Stimulated activated CD4-positive, alpha-beta T cell treated with anti-CD3 and anti-CD28 coated beads, Interleukin-12 subunit alpha, Interleukin-12 subunit beta, amount 100 ng/mL, for 24 hours (primary cell): ENCODE measurements at regions not wholly inside any gene's neighbourhood (a gene's known extent, or its start where the extent isn't known, plus 50 kb on each side); places are given as distances from the start of the nearest gene placed in this dataset.
"Not testable (repeated sequence)": the region's sequence is repeated elsewhere in the genome, so short reads cannot be mapped to it uniquely, and the experiment has no call there.

ENCODE experiments used
- DNase-seq, 2 experiments: peaks; one replicate each; pipeline ENCODE4 v3.0.0-alpha.2; 2020; ENCODE audit warnings: low read depth in 2 of 2

DNA sequence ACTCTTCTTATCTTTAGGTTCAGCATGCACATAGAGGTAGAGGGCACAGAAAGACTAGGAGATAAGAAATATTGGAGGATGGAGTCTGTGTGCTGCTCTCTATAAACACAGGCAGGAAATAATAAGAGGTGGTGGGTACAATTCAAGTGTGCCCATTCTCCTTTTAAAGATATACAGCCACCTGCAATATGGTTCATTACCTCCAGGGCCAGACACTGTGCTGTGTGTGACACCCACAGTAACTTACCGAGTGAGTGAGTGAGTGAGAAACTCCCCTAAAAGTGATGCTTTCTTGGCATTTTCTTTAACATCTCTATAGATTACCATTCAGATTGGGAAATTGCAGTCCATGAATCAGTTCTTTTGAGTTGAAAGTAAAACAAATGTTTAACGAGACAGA lies 311.8 kb upstream of the KCNN2 start:
- DNase-seq, result no peak

- DNase-seq, result no peak
Observed at GRCh38 chr5:114053372-114053771, 308.5 kb upstream of the KCNN2 start.

- no peak for DNase-seq
Observed at GRCh38 chr5:114054594-114054993, 307.3 kb upstream of the KCNN2 start.

DNA sequence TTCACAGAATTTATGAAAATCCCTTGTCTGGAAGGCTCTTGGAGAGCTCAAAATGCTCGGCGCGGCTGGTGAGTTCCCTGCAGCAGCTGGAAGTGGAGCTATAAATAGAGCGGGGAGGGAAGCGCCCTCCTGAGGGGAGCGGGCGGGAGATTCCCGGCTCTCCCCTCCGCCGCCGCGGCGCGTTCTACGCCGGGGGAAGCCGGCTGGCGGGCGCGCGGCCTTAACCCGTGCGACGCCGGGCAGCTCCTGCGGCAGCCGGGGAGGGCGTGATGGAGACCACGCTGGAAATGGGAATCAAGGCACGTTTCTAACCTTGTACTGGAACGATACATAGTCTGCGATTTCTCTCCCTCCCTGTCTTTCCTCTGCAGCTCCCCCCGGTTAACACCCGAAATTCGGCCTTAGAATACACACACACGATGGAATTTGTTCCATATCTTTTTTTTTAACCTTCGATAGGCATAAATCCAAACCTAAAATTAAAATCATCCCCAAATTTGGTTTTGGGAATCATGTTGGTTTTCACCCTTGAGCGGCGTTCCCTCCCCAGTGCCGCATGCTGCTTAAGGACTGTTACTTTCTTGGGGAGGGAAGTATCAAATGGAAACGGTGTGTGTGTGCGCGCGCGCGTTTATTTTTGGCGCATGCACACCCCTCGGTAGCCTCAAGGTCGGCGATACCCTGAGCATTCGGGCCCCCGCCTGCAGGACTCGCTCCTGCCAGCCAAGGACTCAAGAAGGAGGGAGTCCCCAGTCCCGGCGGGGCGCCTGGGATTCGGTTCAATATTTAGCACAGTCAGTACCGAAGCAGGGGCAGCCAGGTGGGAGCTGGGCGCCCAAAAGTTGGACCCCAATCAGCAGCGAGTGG lies 306.3 kb upstream of the KCNN2 start:
- no peak for DNase-seq

GRCh38 chr5:114056185-114056538 lies 305.7 kb upstream of the KCNN2 start:
- DNase-seq, result no peak

DNA sequence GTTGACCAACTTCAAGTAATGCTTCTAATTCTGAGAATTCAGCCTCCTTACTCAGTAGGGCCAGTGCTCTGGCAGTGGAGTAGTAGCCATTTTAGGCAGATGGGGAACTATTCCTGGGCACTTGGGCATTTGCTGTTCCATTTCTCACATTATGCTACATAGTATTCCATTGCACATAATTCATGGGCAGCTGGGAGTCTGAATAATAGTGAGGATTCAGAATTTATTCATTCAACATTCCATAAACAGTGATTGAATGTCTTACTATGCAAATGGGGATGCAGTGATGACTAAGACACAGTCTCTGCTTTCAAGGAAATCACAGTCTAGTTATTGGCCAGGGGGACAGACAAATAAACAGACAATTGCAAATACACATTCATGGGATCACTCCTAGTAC lies 301.0 kb upstream of the KCNN2 start:
- no peak for DNase-seq

- no peak for DNase-seq
Observed at GRCh38 chr5:114062932-114063867, 298.7 kb upstream of the KCNN2 start.

DNA sequence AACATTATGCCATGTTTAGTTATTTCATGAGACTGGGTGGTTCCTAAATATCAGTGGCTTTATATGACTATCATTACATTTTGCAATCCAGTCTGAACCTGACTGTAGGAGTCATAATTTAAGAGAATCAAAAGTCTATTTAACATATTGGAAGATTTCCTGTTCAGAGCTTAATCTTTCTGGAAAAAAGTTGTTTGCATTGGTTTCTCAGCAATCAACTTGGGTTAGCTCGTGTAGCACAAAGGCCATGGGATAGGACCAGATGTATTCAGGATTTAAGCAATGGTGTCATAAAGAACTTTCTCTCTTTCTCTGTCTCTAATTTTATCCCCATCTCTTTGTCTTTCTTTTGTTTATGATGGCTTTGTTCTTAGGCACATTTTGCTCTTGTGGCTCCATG lies 296.0 kb upstream of the KCNN2 start:
- DNase-seq, result no peak

GRCh38 chr5:114070093-114070722 lies 291.7 kb upstream of the KCNN2 start:
- no peak for DNase-seq

DNA sequence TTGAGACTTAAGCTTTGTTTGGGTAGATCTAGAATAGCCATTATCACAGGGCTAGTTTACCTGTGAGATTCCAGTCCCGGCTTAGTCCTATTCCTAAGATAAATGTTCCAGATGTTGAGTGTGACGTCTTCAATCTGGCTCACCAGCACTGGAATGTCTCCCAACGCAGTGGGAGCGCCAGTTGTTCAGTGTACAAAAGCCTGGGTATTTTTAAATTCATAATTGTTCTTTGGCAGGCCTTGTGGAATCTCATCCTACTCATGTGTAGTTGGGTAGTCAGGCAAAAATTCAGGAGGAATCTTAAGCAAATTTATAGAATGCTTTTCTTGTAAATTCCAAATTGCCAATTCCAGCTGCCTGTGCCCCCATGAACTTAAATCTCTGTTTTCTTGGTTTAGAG lies 272.6 kb upstream of the KCNN2 start:
- DNase-seq, result no peak

- DNase-seq, result no peak
Observed at GRCh38 chr5:114097570-114097969, 264.3 kb upstream of the KCNN2 start.

GRCh38 chr5:114099161-114099560 lies 262.7 kb upstream of the KCNN2 start:
- DNase-seq, result no peak

DNA sequence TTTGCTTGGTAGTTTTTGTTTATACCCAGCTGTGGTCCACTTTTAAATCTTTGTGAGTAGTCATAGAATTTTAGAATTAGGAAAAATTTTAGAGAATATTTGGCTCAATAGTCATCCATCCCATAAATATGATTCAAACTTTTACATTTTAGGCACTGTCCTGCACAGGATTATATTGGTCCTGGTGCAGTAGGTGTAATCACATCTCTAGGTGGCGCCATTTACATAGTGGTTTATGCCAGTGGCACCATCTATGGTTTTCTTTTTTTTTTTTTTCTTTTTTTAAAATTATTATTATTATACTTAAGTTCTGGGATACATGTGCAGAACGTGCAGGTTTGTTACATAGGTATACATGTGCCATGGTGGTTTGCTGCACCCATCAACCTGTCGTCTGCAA lies 260.7 kb upstream of the KCNN2 start:
- no peak for DNase-seq

- no peak for DNase-seq
Observed at GRCh38 chr5:114113604-114114003, 248.3 kb upstream of the KCNN2 start.

- no peak for DNase-seq
Observed at GRCh38 chr5:114116981-114117380, 244.9 kb upstream of the KCNN2 start.

DNA sequence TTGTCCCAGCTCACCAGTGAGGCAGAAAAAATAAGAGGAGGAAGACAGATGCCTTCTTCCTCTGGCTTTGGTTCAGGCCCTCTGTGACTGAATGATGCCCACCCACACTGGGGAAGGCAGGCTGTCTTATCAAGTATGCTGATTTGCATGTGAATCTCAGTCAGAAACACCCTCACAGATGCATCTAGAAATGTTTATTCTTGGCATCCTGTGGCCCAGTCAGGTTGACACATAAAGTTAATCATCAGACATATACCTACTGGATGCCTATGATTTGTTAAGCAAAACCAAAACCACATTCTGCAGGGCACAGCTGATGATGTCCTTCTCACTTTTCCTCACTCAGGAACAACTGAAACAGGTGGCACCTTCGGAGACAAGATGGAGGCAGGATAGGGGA lies 243.4 kb upstream of the KCNN2 start:
- DNase-seq, result no peak

DNA sequence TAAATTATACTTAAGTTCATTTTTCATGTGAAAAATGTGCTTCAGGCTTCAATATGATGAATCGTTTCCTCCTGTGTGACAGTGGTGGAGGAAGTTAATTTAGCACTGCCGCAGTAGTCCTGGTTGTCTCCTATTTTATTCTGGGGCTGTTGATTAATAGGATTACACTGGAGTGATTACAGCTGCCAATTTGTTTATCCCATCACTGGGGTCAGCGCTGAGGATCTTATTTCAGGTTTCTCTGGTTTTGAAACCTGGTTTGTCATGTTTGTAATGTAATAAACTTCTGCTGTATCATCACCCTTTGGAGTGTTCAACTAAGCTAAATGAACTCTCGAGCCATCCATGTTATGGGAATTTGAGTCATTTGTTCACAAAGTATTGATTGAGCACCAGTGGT lies 241.7 kb upstream of the KCNN2 start:
- no peak for DNase-seq

DNA sequence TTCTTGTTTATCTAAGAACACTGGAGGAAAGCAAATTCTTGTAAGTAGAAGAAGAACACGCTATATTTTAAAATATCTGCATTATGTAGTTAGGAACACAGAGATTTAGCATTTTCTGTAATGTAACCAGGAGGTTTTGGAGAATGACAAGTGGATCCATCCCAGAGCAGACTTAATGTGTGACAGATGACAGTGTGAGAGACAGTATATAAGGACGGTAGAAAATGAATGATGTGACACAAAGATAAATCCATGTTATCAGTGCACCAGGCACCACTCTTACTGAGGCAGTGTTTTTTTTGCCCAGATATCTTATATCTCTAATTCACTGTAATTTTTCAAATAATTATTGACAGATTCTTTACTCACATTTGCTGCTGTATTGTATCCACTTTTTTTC lies 239.0 kb upstream of the KCNN2 start:
- DNase-seq, result no peak

GRCh38 chr5:114123654-114124053 lies 238.2 kb upstream of the KCNN2 start:
- DNase-seq, result no peak

DNA sequence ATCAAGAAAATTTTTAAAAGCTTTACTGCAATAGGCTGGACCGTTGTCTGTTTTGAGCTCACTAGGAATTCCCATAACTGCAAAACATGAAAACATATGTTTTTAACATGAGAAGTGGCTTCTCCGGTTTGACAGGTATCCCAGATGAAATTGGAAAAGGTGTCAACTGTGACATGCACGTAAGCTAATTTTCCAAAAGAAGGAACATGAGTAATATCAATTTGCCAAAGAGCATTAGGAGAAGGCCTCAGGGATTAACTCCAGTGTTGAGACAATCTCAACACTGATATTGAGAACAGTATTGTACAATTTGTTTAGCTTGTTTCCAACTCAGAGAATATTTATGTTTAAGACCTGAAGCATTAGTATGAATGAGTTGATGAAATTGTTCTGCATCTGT lies 215.5 kb upstream of the KCNN2 start:
- no peak for DNase-seq

DNA sequence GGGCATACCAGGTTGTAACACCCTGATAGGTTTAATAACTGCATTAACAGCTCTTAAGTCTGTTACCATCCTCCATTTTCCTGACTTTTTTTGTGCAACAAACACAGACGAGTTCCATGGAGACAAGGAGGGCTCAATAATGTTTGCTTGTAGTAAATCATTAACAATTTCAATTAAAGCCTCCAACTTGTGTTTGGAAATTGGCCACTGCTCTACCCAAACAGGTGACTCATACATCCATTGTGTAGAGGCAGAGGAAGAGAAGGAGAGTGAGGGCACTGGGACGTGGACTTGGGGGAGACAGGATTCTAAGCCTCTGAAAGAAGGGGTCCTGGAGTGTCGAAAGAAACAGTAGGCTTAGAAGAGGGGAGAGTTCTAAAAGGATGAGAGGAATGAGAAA lies 213.6 kb upstream of the KCNN2 start:
- DNase-seq, result no peak

DNA sequence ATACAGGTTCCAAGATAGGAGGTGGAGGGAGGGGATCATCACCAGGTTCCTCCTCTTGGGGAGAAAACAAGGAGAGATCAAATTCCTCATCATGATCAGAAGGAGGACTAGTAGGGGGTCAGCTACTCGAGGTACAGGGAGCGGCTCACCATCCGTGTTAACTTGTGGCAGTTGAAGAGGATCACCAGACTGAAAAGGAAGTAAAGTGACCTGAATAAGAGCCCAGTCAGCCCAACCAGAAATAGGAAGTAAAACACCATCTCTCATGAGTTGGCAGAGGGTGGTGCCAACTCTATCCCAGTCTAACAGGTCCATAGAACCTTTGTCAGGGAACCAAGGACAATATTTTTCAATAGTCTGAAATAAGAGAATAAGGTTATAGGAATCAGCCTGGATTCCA lies 213.1 kb upstream of the KCNN2 start:
- DNase-seq, result not testable (repeated sequence)
